CD4-positive, alpha-beta T cell treated with Interleukin-4 for 4 hours (primary cell): ENCODE measurements at regions not wholly inside any gene's neighbourhood (a gene's known extent, or its start where the extent isn't known, plus 50 kb on each side); places are given as distances from the start of the nearest gene placed in this dataset.
"Not testable (repeated sequence)": the region's sequence is repeated elsewhere in the genome, so short reads cannot be mapped to it uniquely, and the experiment has no call there.

Experiments used
- DNase-seq: peaks from one replicate; pipeline ENCODE4 v3.0.0-alpha.2; 2020

DNA sequence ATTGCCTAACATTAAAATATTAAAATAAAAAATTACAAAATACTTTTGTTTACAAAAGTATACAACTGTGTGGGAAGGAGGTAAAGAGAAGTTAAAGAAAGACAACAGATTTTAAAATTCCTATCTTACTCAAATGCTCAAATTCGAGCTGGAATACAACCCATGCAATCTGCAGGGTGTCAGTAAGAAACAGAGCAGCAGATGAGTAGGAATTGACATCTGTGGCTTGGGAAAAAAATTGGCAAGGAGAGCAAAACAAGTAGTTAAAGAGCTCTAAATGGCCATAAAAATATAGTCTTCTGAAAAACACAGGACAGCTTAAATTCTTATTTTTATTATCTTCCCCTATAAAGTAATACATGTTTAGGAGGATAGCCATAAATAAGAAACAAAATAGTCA is 1609.0 kb upstream of the AGA start:
- no peak for DNase-seq

DNA sequence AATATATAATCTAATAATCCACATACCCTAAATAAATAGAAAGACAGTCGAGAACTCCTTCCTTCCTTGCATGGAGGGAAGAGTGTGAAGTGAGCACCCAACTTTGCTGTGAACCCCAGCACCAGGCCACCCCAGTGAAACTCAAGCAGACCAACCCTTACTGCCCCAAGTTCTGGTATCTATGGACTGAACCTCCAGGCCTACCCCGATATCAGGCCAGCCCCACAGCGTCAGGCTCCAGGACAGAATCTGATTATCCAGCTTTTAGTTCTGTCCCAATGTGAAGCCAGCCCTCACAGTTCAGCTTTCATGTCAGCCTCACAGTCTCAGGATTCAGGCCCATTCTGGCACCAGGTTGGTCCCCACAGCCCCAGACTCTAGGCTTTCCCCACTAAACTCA is 1617.2 kb upstream of the AGA start:
- no peak for DNase-seq

DNA sequence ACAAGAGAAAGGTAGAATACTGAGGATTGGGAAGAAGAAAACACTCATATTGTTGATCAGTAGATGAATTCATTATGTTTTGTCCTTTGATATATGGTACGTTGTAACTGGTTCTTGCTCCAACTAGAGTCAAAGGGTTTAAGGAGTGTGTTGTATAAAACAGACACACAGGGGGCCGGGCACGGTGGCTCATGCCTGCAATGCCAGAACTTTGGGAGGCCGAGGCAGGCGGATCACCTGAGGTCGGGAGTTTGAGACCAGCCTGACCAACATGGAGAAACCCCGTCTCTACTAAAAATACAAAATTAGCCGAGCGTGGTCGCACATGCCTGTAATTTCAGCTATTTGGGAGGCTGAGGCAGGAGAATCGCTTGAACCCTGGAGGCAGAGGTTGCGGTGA is 1624.0 kb upstream of the AGA start:
- not testable (repeated sequence) for DNase-seq

DNA sequence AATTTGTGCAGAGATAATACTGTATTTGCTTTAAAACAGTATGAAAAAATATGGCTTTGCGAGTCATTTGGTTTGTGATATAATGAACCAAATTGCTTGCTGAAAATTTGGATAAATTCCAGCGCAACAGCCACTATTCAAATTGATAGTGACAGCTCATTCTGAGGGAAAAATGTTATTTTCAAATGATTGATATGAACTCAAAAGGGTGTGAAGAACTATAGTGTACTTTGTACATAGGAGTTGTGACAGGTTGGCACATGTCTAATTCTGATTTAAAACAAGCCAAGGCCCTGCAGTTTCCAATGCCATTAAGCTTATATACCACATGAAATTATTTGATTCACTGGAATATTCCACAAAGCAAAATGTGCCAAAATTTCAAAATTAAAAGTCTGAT is 1628.9 kb upstream of the AGA start:
- DNase-seq = no peak

DNA sequence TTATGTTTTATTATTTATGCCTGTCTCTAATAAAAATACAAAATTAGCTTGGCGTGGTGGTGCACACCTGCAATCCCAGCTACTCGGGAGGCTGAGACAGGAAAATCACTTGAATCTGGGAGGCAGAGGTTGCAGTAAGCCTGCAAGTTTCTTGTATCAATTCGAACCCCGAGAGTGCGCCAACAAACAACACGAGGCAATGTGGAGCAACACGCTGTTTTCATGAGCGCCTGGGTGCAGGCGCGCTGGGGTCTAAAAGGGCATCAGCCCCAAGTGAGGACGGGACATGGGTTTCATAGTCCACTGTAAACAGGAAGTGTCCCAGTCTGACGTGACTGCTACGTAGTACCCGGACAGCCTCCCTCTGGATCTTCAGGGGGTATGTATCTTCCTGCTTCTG is 1634.6 kb upstream of the AGA start:
- no peak for DNase-seq

DNA sequence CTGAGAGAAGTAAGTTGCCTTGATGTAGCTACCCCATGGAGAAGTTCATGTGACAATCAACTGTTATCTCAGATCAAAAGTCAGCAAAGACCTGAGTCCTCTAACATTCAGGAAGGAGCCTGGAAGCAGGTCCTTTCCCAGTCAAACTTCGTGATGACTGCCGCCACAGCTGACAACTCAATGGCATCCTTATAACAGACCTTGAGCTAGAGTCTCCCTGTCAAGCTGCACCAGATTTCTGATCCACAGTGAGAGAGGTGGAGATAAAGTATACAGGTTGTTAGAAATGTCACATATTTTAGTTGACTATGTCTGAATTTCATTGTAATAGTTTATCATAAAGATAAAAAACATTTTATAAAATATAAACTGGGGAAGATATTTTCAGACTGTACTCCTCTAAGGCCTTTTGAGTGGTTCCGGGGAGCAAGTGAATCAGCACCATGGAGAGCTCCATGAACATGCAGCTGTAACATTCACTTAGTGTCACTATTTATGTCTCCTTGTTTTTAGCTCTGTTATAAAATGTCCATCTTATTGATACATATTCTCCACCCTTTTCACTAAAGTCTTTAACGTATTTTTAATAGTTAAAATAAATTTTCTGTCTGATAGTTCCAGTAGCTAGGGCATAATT is 1653.5 kb upstream of the AGA start:
- no peak for DNase-seq

DNA sequence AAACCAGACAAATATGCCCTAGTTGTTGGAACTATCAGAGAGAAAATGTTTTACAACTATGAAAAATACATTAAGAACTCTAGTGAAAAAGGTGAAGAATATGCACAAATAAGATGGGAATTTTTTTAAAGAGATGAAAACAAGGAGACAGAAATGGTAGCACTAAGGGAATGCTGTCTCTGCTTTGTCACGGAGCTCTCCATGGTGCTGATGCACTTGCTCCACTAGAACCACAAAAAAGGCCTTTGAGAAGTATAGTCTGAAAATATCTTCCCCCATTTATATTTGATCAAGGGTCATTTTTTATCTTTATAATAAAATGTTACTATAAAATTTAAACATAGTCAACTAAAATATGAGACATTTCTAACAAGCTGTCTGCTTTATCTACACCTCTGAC is 1655.5 kb upstream of the AGA start:
- no peak for DNase-seq

DNA sequence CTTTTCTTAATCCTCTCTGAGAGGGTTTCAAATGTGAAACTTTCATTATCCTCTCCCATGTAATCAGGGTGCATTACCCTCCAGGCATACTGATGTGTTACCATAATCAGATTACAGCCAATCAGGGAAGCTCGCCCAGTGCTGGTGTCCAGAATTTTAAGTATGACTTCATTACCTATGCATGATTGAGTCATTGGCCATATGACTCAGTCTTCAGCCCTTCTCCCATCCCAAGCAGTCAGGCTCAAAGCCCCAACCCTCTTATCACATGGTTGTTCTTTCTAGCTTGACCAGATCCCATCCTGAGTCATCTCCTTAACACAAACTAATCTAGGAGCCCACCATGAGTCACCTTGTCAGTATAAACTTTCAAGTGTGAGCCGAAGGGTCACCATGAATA is 1668.1 kb upstream of the AGA start:
- no peak for DNase-seq

DNA sequence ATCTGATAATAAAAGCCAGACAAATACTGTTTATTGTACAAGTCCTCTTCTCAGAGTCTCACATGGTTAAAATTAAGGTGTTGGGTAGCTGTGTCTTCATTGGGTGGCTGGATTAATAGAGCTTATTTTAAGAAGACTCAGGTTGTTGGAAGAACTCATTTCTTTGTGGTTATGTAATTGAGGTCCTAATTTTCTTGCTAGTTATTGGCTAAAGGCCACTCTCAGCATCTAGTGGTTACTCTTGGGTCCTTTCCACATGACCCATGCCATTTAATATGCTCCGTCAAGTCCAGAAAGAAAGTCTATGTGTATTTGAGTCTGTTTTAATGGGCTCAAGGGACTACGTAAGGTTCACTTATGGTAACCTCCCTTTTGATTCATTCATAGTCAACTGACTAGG is 1668.6 kb upstream of the AGA start:
- DNase-seq = no peak

DNA sequence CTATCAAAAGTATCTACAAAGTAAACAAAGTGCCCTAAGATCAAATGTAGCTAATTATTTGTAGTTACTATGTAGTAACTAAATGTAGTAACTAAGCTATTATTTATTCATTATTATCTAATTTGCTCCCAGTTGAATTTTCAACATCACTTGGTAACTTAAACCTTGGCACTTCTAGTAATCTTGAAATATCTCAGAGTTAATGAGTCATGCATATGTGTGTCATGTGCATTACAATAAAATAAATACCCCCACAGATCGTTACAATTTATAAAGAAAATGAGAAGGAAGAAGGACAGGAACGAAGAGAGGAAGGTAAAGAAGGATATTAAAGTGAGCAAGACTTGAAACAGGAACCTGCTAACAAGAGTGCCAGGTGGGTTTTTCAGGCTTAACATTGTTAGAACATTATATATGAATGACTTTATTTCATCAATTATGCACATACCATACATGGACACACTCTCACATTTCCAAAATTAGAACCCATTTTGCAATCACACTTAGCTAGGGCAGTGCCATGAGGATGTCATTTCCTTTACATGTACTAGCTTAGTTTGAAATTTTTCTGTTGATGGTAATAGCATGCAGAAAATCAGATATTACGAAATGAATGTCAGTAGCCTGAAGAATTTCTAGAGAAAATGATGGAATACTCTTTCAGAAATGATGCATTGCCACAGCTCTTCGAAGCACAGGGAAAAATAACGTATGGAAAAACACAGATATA is 1670.4 kb upstream of the AGA start:
- DNase-seq = no peak

DNA sequence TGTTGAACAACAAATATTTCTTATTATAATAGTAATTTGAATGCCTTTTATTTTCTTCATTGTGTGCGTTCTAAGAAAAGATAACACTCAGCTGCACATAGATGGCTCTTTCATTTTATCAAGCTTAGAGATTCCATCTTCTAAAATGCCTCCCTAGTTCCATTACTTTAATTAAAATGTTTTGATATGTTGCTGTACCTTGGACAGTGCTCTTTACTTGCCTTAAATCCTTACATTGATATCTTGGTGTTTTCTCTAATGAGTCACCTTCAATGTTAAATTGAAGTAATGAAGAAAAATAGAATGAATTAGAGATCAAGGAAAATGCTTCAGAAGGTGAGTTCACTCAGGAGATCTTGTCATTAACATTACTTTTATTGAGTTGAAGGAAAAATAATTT is 1672.4 kb upstream of the AGA start:
- no peak for DNase-seq

DNA sequence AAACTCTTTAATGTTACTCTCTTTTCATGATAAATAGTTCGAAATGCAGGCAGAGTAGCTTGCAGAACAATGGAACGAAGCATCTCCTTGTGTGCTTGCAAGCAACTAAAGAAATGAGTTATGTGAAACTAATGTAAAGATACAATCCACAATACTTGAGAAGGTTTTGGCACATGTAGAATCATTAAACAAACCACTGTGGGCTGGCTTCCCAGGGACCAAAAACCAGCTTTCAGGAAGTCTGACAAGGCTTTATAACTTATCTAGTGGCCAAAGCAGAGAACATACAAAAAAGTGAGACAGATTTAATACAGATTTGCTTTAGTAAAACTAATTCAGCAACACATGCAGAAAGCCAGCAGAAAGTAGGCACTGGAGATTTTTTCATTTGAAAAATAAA is 1673.8 kb upstream of the AGA start:
- DNase-seq = no peak

DNA sequence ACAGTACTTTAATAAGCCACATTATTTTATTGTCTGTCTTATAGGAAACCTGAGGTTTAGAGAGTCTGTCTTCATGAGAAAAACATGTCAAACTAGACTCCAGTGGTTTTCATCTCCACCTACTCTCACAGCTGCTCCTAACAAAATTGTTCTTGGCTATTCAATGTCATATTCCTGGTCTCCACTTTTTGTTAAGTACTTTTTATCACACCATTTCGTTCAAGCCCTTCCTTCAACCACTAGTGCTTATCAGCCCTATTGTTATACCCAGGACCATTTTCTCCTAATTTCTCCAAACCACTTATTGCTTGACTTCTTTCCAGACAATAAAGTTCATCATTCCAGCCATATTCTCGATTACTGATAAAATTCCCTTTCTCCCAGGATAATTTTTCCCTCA is 1674.3 kb upstream of the AGA start:
- no peak for DNase-seq

DNA sequence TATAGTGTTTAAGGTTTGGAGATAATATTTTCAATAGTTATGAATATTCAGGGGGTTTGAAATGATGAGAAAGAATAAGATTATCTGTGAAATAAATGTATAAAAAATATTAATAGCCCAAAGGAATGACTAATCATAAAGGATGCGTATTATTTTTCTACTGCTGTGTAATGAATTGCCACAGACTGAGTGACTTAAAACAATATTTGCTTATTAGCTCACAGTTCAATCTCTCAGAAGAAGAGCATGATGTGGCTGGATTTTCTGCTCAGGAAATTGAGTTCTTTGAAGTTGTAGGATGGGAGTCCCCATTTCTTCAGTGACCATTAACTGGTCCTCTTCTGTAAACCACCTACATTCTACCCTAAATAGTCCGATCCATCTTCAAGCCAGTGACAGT is 1680.8 kb upstream of the AGA start:
- DNase-seq = no peak

DNA sequence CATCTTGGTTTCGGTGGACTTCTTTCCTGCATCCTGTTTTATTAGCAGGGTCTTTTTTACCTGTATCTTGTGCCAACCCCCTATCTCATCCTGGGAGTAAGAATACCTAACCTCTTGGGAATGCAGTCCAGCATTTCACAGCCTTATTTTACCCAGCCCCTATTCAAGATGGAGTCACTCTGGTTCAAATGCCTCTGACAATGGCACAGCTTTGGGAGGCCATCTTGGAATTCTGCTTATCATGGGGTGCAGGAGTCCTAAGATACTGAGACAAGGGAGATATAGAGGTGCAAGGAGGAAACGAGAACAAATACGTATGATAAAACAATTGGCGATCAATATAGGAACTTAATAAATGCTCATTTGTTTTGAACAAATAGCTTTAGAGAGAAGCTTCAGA is 1682.2 kb upstream of the AGA start:
- no peak for DNase-seq

DNA sequence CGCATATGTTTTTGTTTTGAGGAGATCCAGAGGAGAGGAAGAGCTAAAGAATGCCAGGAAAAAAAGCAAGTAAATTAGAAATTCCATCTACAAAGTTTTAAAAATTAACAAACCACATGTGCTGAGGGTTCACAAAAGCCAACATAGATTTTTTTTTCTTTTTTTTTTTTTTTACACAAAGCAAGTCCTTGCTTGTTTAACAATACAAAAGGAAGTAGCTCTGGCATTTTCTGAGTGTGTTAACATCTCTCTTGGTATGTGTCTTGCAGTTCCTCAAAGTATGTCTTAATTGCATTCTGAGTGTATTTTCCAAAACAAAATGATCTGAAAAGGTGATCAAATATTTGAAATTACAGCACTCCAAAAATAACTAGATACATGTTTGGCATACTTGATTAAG is 1682.7 kb upstream of the AGA start:
- no peak for DNase-seq

DNA sequence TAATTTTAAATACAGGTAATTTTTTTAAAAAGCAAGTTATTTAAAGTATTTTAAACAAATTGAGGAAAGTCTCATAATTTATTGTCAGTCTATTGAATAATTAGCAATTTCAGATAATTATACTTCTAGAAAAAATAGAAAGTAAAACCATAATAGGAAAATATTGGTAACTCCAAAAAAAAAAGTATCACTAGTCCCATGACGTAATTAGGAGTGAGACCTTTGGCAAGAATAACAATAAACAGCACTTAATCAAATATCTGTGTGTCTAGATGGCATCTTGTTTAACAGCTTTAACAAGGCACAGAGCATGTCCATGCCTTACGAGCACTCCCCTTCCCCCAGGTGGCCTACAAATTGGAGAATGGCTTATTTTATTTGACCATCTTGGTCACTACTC is 1683.6 kb upstream of the AGA start:
- DNase-seq = no peak

DNA sequence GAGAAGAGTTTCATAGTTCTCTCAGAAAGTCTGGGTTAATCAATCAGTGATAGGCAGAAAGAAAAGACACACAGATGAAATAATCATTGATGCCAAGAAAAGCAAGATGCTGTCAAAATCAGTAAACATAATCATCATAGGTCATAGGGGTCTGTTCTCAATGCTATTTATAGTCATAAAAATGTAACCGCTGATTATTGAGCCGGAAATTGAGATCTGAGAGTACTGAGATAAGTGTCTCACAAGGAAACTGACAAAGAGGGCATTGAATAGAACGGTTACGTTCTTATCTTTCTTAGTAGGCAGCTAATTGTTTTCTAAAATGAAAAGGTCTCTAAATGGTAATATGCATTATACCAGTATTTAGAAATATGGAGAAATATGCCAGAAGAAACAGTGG is 1686.1 kb upstream of the AGA start:
- no peak for DNase-seq

DNA sequence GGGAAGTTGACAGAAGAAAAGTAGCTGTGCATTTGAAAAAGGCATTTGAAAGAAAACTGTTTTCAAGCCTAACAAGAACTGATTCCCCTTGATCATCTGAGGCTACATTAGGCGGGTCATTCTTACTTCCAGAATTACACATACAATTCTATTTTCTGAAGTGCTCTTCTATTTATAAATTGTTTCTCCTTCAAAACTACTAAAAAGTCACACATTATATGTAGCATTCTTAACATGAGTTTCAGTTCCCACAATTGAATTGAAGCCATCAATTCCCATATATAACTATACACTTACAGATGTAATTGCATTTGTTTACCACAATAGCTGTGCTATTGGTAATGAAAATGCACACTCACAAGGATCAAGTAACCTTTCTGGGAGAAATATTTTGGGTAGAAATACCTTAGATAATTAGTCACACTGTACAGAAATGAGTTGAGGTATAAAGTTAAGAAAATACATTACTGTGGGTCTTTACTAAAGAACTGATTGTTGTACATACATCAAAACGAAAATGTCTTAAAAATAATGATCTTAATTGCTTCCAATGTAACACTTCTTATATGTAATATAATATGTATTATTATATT is 1688.0 kb upstream of the AGA start:
- DNase-seq = no peak

DNA sequence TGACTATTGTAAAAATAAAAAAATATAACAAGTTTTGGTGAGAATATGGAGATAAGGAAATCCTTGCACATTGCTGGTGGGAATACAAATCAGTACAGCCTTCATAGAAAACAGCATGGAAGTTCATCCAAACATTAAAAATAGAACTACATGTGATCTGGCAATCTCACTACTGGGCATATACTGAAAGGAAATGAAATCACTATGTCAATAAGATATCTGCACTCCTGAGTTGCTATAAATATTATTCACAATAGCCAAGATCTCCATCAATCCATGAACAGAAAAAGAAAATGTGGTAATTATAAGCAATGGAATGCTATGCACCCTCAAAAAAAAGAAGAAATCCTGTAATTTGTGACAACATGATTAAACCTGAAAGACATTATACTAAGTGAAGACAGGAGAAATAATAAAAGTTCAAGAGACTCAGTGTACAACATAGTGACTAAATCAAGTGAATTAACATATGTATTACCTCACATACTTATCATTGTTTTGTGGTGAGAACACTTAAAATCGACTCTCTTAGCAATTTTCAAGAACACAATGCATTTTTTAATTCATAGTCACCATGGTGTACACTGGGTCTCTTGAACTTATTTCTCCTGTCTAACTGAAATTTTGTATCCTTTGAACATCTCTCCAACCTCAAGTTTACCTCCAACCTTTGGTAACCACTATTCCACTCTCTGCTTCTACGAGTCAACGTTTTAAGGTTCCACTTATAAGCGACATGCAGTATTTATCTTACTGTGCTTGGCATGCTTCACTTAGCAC is 1703.7 kb upstream of the AGA start:
- no peak for DNase-seq

DNA sequence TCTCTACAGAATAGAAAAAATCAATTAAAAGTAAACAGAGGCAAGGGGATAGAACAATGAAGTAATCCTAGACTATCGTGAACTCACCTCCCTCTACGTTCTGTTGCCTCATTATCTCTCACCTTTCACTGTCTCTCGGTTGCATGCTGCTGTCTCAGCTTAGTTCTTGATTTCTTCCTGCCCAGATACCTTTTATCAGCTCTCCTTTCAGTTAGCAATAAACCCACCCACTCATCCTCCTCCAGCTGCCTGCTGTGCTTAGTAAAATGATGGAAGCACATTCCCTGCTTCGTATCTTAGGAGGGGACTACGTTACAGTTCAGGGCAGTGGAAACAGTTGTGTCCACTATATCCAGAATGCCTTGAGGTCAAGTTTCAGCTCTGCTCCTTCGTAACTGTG is 1709.5 kb upstream of the AGA start:
- DNase-seq = no peak

DNA sequence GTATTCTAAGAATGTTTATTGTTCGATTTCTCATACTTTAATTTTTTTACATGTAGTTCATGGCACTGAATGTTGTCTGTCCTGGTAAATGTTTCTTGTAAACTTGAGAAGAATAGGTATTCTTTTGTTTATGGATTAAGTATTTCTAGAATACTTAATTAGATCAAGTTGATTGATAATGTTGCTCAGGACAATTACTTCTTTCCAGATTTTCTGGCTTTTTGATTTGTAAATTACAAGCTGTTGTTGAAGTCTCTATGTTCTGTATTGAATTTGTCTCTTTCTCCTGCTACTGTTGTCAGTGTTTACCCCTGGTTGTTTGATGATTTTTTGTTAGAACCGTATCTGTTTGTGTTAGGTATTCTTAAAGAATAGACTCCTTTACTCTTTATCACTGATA is 1720.9 kb upstream of the AGA start:
- DNase-seq = no peak

DNA sequence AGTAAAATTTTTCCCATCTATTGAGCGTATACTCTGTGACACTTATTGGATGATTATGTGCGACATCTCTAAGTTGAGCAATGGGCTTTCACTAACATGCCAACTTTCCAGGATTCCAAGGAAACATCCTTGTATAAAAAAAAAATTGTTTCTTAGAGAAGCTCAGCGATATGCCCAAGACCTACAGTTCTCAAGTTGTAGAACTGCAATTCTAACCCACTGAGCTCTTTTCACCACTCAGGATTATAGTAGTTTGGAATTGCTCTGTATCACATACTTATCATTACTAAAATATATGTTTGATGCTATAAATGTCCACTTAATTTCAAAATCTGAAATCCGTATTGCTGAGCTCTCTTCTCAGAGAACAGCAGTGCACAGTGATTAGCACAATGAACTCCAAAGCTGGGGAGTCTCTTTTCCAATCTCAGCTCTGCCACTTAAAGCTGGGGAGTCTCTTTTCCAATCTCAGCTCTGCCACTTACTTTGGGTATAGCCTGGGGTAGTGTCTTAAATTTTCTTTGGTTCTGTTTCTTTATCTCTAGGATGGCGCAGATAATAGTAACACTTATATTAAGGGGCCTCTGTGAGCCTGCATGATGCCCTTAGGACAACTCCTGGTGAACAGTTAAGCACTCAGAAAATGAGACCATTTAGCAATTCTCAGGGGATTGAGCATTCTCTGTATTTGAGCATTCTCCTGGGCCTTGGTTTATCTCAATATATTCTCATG is 1722.2 kb upstream of the AGA start:
- DNase-seq = no peak
